D721Med (cell line): ENCODE measurements at regions not wholly inside any gene's neighbourhood (a gene's known extent, or its start where the extent isn't known, plus 50 kb on each side); places are given as distances from the start of the nearest gene placed in this dataset.
A peak's percentile ranks its signal among the peaks of the same experiment; 100 is the strongest.

Experiments
- DNase-seq: peaks from one replicate; pipeline ENCODE4 v3.0.0; 2011; ENCODE audit warnings: low spot score; ENCODE audit not compliant: insufficient read length
- FAIRE-seq: peaks from 2 replicates; lab custom pipeline; 2011; peaks lifted over from hg19 to GRCh38; lab: Jason Lieb, UNC
- CTCF ChIP-seq: IDR thresholded peaks from 2 replicates; pipeline ENCODE4 v1.5.1; 2012; ENCODE audit warnings: mild to moderate bottlenecking, control low read depth; ENCODE audit not compliant: insufficient read depth; ENCODE audit errors: missing control alignments

- DNase-seq (no peak), FAIRE-seq (peak; percentile 95)
- TF ChIP-seq CTCF, result no peak
These were observed 474.9 kb upstream of the TCF4 start for GRCh38 chr18:56062931-56063330.

GRCh38 chr18:56060967-56061541 lies 473.1 kb upstream of the TCF4 start:
- no peak for DNase-seq
- FAIRE-seq, result no peak
- TF ChIP-seq CTCF, result no peak

GRCh38 chr18:56052202-56052601 lies 464.2 kb upstream of the TCF4 start:
- no peak for TF ChIP-seq CTCF
- FAIRE-seq (no peak), DNase-seq (no peak)

- no peak for DNase-seq
- TF ChIP-seq CTCF, result no peak
- peak; percentile 84 for FAIRE-seq
These were observed 456.2 kb upstream of the TCF4 start for GRCh38 chr18:56044239-56044638.

DNA sequence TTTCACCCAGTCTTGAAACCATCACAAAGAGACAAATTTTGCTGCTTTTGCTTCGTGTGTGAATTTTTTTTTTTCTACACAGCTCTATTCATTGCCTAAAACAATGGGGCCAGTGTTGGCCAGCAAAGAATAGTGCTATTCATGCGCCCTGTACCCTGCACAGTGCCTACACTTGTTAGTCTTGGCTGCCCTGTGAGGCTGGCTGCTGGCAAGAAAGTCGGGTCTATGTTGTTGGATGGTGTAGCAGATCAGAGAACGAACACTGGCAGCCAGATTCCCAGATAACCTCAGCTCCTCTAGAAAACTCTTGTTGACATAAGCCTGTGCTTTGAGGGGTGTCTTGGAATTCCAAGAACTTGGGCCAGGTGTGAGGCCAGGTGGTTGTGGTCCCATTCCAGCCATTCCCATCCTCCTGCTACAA lies 455.7 kb upstream of the TCF4 start:
- no peak for TF ChIP-seq CTCF
- DNase-seq (no peak), FAIRE-seq (no peak)

DNA sequence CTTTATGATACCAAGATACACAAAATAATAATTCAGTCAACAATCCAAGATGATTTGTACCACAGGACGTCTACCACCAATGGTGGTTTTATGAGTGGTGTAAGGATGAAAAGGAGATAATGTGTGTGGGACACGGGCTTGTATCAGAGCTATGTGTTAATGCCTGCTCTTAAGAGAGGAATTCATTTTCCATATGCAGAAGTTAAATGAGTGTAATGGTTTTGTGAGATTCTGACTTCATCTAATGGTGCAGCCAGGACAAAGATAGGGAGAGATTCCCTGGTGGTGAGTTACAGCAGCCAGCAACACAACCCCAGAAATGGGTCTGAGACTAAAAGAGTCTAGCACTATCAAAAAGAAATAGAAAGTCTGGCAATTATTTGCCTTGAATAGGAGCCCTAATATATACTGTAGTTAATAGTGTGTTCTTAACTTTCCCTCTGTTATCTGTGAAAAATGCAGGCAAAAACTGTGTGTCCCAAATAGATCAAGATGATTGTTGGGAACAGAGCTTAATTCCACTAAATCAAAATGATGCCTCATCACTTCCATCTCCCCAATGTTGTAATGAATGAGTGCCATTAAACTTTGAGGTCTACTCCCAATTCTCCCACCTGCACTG lies 455.0 kb upstream of the TCF4 start:
- FAIRE-seq, result no peak
- no peak for DNase-seq
- no peak for TF ChIP-seq CTCF

GRCh38 chr18:56038171-56039030 lies 450.4 kb upstream of the TCF4 start:
- no peak for TF ChIP-seq CTCF
- DNase-seq (no peak), FAIRE-seq (no peak)
